ENCODE measurements at regions not wholly inside any gene's neighbourhood (a gene's known extent, or its start where the extent isn't known, plus 50 kb on each side); places are given as distances from the start of the nearest gene placed in this dataset.

DNA sequence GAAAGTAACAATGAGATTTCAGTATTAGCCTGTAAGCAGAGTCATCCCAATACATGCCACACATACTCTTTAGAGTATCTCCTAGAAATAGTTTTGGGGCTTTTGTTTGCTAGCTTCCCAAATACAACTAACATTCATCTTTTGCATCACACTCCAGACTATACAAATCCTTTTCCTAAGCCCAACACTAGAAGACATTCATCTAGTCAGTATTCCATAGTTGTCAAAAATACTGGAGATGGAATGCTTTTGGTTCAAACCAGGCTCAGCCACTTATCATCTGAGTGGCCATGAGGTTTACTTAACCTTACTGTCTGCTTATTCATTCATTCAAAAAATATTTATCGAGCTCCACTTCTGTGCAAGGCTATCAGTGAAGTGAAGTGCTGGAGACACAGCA, 205.1 kb upstream of the SGCD start:
- TF ChIP-seq YY1 (IDR thresholded peaks at IDR 0.05; ENCODE audit: low read depth, low read length) (no peak), SP2 (IDR thresholded peaks at IDR 0.05; ENCODE audit: low read length) (no peak), GTF2F1 (IDR thresholded peaks at IDR 0.05; ENCODE audit: borderline replicate concordance, low read depth, low read length) (no peak), CBX5 (IDR thresholded peaks at IDR 0.05; ENCODE audit: low read depth, low read length) (no peak)
- TF ChIP-seq, protein P1, sequence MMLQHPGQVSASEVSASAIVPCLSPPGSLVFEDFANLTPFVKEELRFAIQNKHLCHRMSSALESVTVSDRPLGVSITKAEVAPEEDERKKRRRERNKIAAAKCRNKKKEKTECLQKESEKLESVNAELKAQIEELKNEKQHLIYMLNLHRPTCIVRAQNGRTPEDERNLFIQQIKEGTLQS (IDR thresholded peaks at IDR 0.05; ENCODE audit: insufficient read depth, low read depth, low read length), result no peak
- no peak overlapping the region for H3K14ac ChIP-seq (ENCODE audit: insufficient read length)
- H3K79me2 ChIP-seq (ENCODE audit: control insufficient read depth in 1 of 2, insufficient read depth in 2 of 2, low read length in 2 of 2), result no peaks in the 10 kb centered on the region
- H3K4me3 ChIP-seq (ENCODE audit: extremely low read depth in 1 of 4, insufficient read depth in 2 of 4, low read depth in 3 of 4, low read length in 4 of 4), result no peak overlapping the region
- no peaks in the 10 kb centered on the region for H3K36me3 ChIP-seq (ENCODE audit: control insufficient read depth in 2 of 4, insufficient read depth in 4 of 4, low read length in 3 of 4)
- H3K4me1 ChIP-seq (replicated peaks in 1 of 4; ENCODE audit: control insufficient read depth in 3 of 4, insufficient read depth in 4 of 4, low read length in 3 of 4), result peaks cover 0 to 2% (median 0%) of the 10 kb centered on the region in 4 experiments; a peak in 1 of 7 replicates
- no peak overlapping the region for H2BK5ac ChIP-seq (ENCODE audit: low read depth, low read length)
- H2AFZ ChIP-seq (ENCODE audit: low read length), result no peak overlapping the region
- H4K20me1 ChIP-seq (replicated peaks in 1 of 2; ENCODE audit: control insufficient read depth in 1 of 2, insufficient read depth in 2 of 2, low read length in 2 of 2), result no peaks in the 10 kb centered on the region
- H3K23ac ChIP-seq (ENCODE audit: insufficient read length), result no peak overlapping the region
- 96% methylated on average over 1 of the region's 1 CpG; no CpG with 5 or more reads in 1 of the 2 experiments for whole genome bisulfite sequencing, 2 experiments (ENCODE audit: extremely low coverage in 1 of 2, insufficient coverage in 1 of 2, insufficient read length in 1 of 2, insufficient replicate concordance in 2 of 2, low coverage in 1 of 2, low lambda C conversion rate in 2 of 2, missing lambda C conversion rate in 1 of 2)
- no peak overlapping the region for H4K91ac ChIP-seq (replicated peaks; ENCODE audit: insufficient read length, low read length)
- H3K4me2 ChIP-seq (ENCODE audit: insufficient read depth in 1 of 2, low read depth in 2 of 2, low read length in 2 of 2), result no peak overlapping the region
- H4K5ac ChIP-seq (ENCODE audit: insufficient read length, low read depth, low read length), result no peak overlapping the region
- FAIRE-seq (no peak), DNase-seq (ENCODE audit: low read depth in 1 of 2, low spot score in 2 of 2) (no peak)
- no peak overlapping the region for H2AK5ac ChIP-seq (ENCODE audit: low read depth, low read length)
- no peaks in the 10 kb centered on the region for H3K27me3 ChIP-seq (replicated peaks in 1 of 4; ENCODE audit: control insufficient read depth in 3 of 4, extremely low read depth in 1 of 4, insufficient read depth in 3 of 4, low read length in 3 of 4)
- H4K8ac ChIP-seq (ENCODE audit: extremely low read depth, insufficient read depth, low read length), result no peak overlapping the region
- H2BK15ac ChIP-seq (ENCODE audit: low read length), result no peak overlapping the region
- no peak overlapping the region for H2BK20ac ChIP-seq (ENCODE audit: low read length)
- no peak overlapping the region for H2BK120ac ChIP-seq (replicated peaks; ENCODE audit: low read depth, low read length)
- POLR2A ChIA-PET (ENCODE audit: partially characterized antibody), result no interaction called here
- H3K23me2 ChIP-seq (ENCODE audit: low read depth, low read length), result no peaks in the 10 kb centered on the region; the same call in 1 of the 2 replicates
- H3K27ac ChIP-seq (ENCODE audit: low read depth, low read length), result no peak overlapping the region
- no peaks in the 10 kb centered on the region for H3K79me1 ChIP-seq (ENCODE audit: low read depth, low read length)
- H3K9me3 ChIP-seq (ENCODE audit: insufficient read depth in 2 of 2, low read depth in 1 of 2, low read length in 1 of 2), result no peaks in the 10 kb centered on the region
- H3K4ac ChIP-seq (replicated peaks; ENCODE audit: insufficient read length, low read depth, low read length), result no peak overlapping the region
- no peak overlapping the region for H3K9ac ChIP-seq (replicated peaks in 1 of 4; ENCODE audit: extremely low read depth in 1 of 4, low read depth in 3 of 4, low read length in 3 of 4)
- CTCF ChIA-PET (ENCODE audit: partially characterized antibody), result no interaction called here
- H3K18ac ChIP-seq (ENCODE audit: extremely low read depth, low read length), result no peak overlapping the region
- H3K56ac ChIP-seq (replicated peaks; ENCODE audit: insufficient read length, low read depth, low read length), result no peak overlapping the region
- no peak overlapping the region for H2BK12ac ChIP-seq (ENCODE audit: low read depth, low read length)

Data from H1 (cell line).